HG03439 (cell line): ENCODE measurements at regions not wholly inside any gene's neighbourhood (a gene's known extent, or its start where the extent isn't known, plus 50 kb on each side); places are given as distances from the start of the nearest gene placed in this dataset.
"Not testable (repeated sequence)": the region's sequence is repeated elsewhere in the genome, so short reads cannot be mapped to it uniquely, and the experiment has no call there.

Source experiments
- ATAC-seq: cut with Tn5 transposase; IDR thresholded peaks from one replicate; pipeline ENCODE4 v1.9.1; 2021; ENCODE audit warnings: mild to moderate bottlenecking, moderate library complexity; ENCODE audit not compliant: unreplicated experiment

GRCh38 chr5:125440905-125441304 is 694.5 kb upstream of the ZNF608 start:
- ATAC-seq, result no peak

GRCh38 chr5:125446986-125447385 is 700.5 kb upstream of the ZNF608 start:
- no peak for ATAC-seq

- no peak for ATAC-seq
Measured at GRCh38 chr5:125450771-125451170, 704.3 kb upstream of the ZNF608 start.

GRCh38 chr5:125451622-125452021 is 705.2 kb upstream of the ZNF608 start:
- ATAC-seq, result no peak

GRCh38 chr5:125452991-125453390 is 706.6 kb upstream of the ZNF608 start:
- no peak for ATAC-seq

GRCh38 chr5:125455041-125455440 is 708.6 kb upstream of the ZNF608 start:
- no peak for ATAC-seq

GRCh38 chr5:125456005-125456404 is 709.6 kb upstream of the ZNF608 start:
- ATAC-seq, result not testable (repeated sequence)

- ATAC-seq, result no peak
Measured at GRCh38 chr5:125457617-125458016, 711.2 kb upstream of the ZNF608 start.

- not testable (repeated sequence) for ATAC-seq
Measured at GRCh38 chr5:125458949-125459348, 712.5 kb upstream of the ZNF608 start.

- no peak for ATAC-seq
Measured at GRCh38 chr5:125461641-125462072, 715.2 kb upstream of the ZNF608 start.

GRCh38 chr5:125463466-125464092 is 717.1 kb upstream of the ZNF608 start:
- ATAC-seq, result no peak

GRCh38 chr5:125464847-125465432 is 718.5 kb upstream of the ZNF608 start:
- ATAC-seq, result no peak

- no peak for ATAC-seq
Measured at GRCh38 chr5:125465703-125466102, 719.3 kb upstream of the ZNF608 start.

- no peak for ATAC-seq
Measured at GRCh38 chr5:125467222-125467621, 720.8 kb upstream of the ZNF608 start.

GRCh38 chr5:125470280-125470902 is 724.0 kb upstream of the ZNF608 start:
- no peak for ATAC-seq

GRCh38 chr5:125476901-125477585 is 730.6 kb upstream of the ZNF608 start:
- ATAC-seq, result no peak

- ATAC-seq, result no peak
Measured at GRCh38 chr5:125477586-125477975, 731.1 kb upstream of the ZNF608 start.

GRCh38 chr5:125478599-125478998 is 732.2 kb upstream of the ZNF608 start:
- no peak for ATAC-seq

GRCh38 chr5:125480911-125481310 is 734.5 kb upstream of the ZNF608 start:
- no peak for ATAC-seq

GRCh38 chr5:125481506-125482465 is 735.3 kb upstream of the ZNF608 start:
- ATAC-seq, result no peak

- ATAC-seq, result no peak
Measured at GRCh38 chr5:125483609-125484008, 737.2 kb upstream of the ZNF608 start.
